ENCODE measurements at regions not wholly inside any gene's neighbourhood (a gene's known extent, or its start where the extent isn't known, plus 50 kb on each side); places are given as distances from the start of the nearest gene placed in this dataset.

GRCh38 chr7:115240242-115240641 lies 318.3 kb downstream of the MDFIC start:
- TF ChIP-seq CTCF (IDR thresholded peaks at IDR 0.05; ENCODE audit: insufficient read depth, low read length) (no peak), GABPA (IDR thresholded peaks at IDR 0.05; ENCODE audit: low read depth) (no peak)

Measured in HL-60 (cell line).